ENCODE measurements at regions not wholly inside any gene's neighbourhood (a gene's known extent, or its start where the extent isn't known, plus 50 kb on each side); places are given as distances from the start of the nearest gene placed in this dataset.

DNA sequence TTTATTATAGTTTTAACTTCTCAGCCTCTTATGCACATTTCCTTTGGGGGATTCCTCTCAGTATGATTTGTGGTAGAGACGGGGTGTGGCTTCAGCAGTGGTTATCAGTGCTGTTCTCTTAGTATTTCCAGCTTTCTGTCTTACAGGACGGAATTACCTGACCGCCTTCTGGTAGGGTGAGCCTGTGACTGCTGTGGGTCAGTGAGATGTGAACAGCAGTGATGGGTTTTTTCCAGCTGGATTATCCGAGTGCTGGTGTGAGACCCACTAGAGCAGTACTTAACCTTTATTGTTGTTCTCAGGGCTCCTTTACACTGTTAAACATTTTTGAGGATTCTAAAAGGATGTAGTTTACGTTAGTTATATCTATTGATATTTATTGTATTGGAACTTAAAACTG is 135.2 kb downstream of the SLIT2 start:
- TF ChIP-seq EP300 (IDR thresholded peaks at IDR 0.05), result no peak
- 85% methylated on average over 5 of the region's 5 CpGs for WGBS
- Histone ChIP-seq H3K27ac (no peak overlapping the region), H3K9me3 (no peaks in the 10 kb centered on the region), H3K4me1 (no peaks in the 10 kb centered on the region), H3K36me3 (no peaks in the 10 kb centered on the region), H3K4me3 (no peak overlapping the region), H3K27me3 (no peaks in the 10 kb centered on the region)
- no peak for DNase-seq (ENCODE audit: low spot score in 2 of 2)

DNA sequence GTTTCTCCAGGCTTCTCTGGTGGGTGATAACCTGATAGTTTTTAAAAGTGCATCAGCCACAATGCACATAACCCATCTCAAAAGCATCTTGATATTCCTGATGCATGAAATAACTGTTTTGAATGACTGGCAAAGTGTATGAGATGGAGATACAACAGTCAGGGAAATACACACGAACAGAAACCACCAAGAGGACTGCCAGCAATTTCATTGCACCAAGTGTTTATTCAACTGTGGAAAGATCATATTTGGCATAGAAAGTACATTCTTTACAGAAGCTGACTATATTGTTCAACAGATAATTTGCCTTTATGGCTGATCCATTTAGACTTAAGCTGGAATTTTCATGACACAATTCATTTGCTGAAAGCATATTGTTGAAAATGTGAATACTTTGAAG is 139.5 kb downstream of the SLIT2 start:
- DNase-seq (ENCODE audit: low spot score in 2 of 2), result no peak
- H3K4me1 ChIP-seq, result no peaks in the 10 kb centered on the region
- no peaks in the 10 kb centered on the region for H3K9me3 ChIP-seq
- no peak overlapping the region for H3K4me3 ChIP-seq
- no peak for TF ChIP-seq EP300 (IDR thresholded peaks at IDR 0.05)
- no peak for TF ChIP-seq POLR2AphosphoS5 (IDR thresholded peaks at IDR 0.05)
- TF ChIP-seq POLR2A (IDR thresholded peaks at IDR 0.05), result no peak
- TF ChIP-seq, protein P1, sequence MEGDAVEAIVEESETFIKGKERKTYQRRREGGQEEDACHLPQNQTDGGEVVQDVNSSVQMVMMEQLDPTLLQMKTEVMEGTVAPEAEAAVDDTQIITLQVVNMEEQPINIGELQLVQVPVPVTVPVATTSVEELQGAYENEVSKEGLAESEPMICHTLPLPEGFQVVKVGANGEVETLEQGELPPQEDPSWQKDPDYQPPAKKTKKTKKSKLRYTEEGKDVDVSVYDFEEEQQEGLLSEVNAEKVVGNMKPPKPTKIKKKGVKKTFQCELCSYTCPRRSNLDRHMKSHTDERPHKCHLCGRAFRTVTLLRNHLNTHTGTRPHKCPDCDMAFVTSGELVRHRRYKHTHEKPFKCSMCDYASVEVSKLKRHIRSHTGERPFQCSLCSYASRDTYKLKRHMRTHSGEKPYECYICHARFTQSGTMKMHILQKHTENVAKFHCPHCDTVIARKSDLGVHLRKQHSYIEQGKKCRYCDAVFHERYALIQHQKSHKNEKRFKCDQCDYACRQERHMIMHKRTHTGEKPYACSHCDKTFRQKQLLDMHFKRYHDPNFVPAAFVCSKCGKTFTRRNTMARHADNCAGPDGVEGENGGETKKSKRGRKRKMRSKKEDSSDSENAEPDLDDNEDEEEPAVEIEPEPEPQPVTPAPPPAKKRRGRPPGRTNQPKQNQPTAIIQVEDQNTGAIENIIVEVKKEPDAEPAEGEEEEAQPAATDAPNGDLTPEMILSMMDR (IDR thresholded peaks at IDR 0.05), result no peak
- H3K27me3 ChIP-seq, result no peaks in the 10 kb centered on the region
- 26% methylated on average over 1 of the region's 1 CpG for WGBS
- H3K27ac ChIP-seq, result no peak overlapping the region
- H3K36me3 ChIP-seq, result no peaks in the 10 kb centered on the region

DNA sequence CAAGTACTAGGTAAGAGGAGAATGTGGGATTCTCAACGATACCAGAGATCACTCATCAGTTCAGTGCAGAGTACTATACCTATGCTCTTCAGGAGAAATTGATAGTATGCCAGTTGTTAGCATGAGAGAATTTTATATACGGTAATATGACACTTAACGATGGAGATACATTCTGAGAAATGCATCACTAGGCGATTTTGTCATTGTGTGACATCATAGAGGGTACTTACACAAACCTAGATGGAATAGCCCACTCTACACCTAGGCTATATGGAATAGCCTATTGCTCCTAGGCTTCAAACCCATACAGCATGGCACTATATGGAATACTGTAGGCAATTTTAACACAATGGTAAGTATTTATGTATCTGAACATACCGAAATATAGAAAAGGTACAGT is 140.2 kb downstream of the SLIT2 start:
- no peaks in the 10 kb centered on the region for H3K9me3 ChIP-seq
- H3K4me3 ChIP-seq, result no peak overlapping the region
- H3K36me3 ChIP-seq, result no peaks in the 10 kb centered on the region
- no peak for DNase-seq (ENCODE audit: low spot score in 2 of 2)
- WGBS, result 86% methylated on average over 5 of the region's 5 CpGs
- TF ChIP-seq EP300 (IDR thresholded peaks at IDR 0.05) (no peak), POLR2A (IDR thresholded peaks at IDR 0.05) (no peak), POLR2AphosphoS5 (IDR thresholded peaks at IDR 0.05) (no peak)
- TF ChIP-seq, protein P1 (IDR thresholded peaks at IDR 0.05), result no peak
- no peaks in the 10 kb centered on the region for H3K27me3 ChIP-seq
- no peak overlapping the region for H3K27ac ChIP-seq
- H3K4me1 ChIP-seq, result no peaks in the 10 kb centered on the region

DNA sequence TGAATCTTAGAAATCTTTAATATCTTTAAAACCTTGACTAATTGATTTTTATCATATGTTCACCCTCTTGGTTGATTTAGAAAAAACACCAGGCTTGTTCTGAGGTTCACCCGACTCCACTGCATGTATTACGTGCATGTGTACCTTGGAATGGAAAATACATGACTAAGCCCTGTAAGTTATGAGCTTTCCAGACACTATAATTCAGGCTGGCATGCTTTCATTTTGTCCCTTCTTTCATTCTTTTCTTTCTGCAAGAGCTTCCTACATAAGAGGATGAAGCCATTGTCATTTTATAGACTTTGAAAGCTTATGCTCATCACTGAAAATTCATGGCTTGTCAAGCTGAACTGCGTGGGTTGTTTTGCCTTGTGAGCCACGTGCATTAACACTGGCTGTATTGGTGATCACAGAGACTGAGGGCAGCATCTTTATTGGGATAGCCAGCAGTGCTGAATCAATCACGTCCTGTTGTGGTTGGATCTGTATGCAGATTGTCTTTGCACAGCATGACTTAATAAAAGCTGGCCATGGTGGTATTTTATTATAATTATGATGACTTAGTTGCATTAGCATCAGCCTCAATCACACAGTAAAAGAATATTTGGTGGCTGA is 141.9 kb downstream of the SLIT2 start:
- Histone ChIP-seq H3K36me3 (no peaks in the 10 kb centered on the region), H3K27ac (no peak overlapping the region), H3K9me3 (no peaks in the 10 kb centered on the region), H3K4me1 (no peaks in the 10 kb centered on the region), H3K27me3 (no peaks in the 10 kb centered on the region), H3K4me3 (no peak overlapping the region)
- no peak for DNase-seq (ENCODE audit: low spot score in 2 of 2)
- whole genome bisulfite sequencing, result 54% methylated on average over 5 of the region's 5 CpGs
- TF ChIP-seq, protein P1 (IDR thresholded peaks at IDR 0.05), result no peak
- TF ChIP-seq EP300 (IDR thresholded peaks at IDR 0.05) (no peak), POLR2AphosphoS5 (IDR thresholded peaks at IDR 0.05) (no peak), POLR2A (IDR thresholded peaks at IDR 0.05) (no peak)

DNA sequence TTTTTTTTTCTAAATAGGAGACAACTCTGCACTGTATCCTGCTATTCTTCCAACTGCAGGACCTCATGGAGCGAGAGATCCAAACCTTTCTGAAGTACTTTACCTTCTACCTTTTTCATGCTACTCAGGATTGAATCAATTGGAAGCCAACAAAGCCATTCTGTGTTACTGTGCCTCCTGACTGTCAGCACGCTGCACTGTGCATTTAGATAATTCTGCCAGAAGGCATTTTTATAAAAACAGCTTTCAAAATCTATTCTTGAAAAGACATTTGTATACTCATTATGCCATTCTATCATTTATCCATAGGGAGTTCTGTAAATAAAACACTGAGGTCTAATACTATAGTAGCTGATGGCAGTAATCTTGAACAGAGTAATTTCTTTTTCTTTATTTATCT is 142.8 kb downstream of the SLIT2 start:
- H3K36me3 ChIP-seq, result no peaks in the 10 kb centered on the region
- no peaks in the 10 kb centered on the region for H3K4me1 ChIP-seq
- no peak overlapping the region for H3K4me3 ChIP-seq
- no peaks in the 10 kb centered on the region for H3K27me3 ChIP-seq
- TF ChIP-seq EP300 (IDR thresholded peaks at IDR 0.05), result no peak
- TF ChIP-seq, protein P1 (IDR thresholded peaks at IDR 0.05), result no peak
- no peak for TF ChIP-seq POLR2A (IDR thresholded peaks at IDR 0.05)
- TF ChIP-seq POLR2AphosphoS5 (IDR thresholded peaks at IDR 0.05), result no peak
- 72% methylated on average over 2 of the region's 2 CpGs for WGBS
- no peak overlapping the region for H3K27ac ChIP-seq
- DNase-seq (ENCODE audit: low spot score in 2 of 2), result no peak
- H3K9me3 ChIP-seq, result no peaks in the 10 kb centered on the region

All from suprapubic skin (tissue), 4 donors.